ENCODE measurements at regions not wholly inside any gene's neighbourhood (a gene's known extent, or its start where the extent isn't known, plus 50 kb on each side); places are given as distances from the start of the nearest gene placed in this dataset.

- intact Hi-C loops (cut with DNase I), result no loop called here
- DNase-seq, result no peak
- H3K4me1 ChIP-seq (ENCODE audit: insufficient read depth), result no peaks in the 10 kb centered on the region
- no peak overlapping the region for H3K27ac ChIP-seq
- no peaks in the 10 kb centered on the region for H3K36me3 ChIP-seq
- H3K9me3 ChIP-seq, result no peaks in the 10 kb centered on the region
- no peaks in the 10 kb centered on the region for H3K27me3 ChIP-seq
- TF ChIP-seq CTCF (IDR thresholded peaks at IDR 0.05), result no peak
- TF ChIP-seq EP300 (IDR thresholded peaks at IDR 0.05), result no peak
- TF ChIP-seq POLR2A (IDR thresholded peaks at IDR 0.05), result no peak
- WGBS, 3 donors, result 96 to 98% (median 98%) methylated on average over 1 of the region's 1 CpG
- H3K4me3 ChIP-seq, result no peak overlapping the region
Observed at GRCh38 chr1:103256490-103256889, 148.2 kb upstream of the COL11A1 start.

DNA sequence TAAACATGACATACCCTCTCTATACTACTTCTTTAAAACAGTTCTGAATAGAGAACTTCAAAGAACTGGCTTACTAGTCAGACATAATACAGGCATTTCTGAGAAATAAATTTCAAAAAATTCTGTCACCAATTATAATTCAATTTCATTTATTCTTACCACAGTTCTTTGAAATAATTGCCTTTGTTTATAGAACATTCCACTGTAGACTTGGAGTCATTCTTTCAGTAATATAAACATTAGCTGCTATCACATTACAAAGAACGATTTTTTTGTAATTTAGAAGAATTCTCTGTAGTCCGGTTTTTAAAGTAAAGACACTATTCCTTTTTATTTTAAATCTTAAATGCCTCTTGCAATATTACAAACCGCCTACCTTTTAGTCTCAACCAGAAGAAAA is 146.4 kb upstream of the COL11A1 start:
- WGBS, 3 donors, result 15 to 33% (median 19%) methylated on average over 3 of the region's 3 CpGs
- intact Hi-C loops (cut with DNase I), result no loop called here
- Histone ChIP-seq H3K4me3 (no peak overlapping the region), H3K36me3 (no peaks in the 10 kb centered on the region), H3K9me3 (no peaks in the 10 kb centered on the region), H3K27ac (no peak overlapping the region), H3K4me1 (ENCODE audit: insufficient read depth) (no peaks in the 10 kb centered on the region), H3K27me3 (no peaks in the 10 kb centered on the region)
- no peak for TF ChIP-seq POLR2A (IDR thresholded peaks at IDR 0.05)
- TF ChIP-seq EP300 (IDR thresholded peaks at IDR 0.05), result no peak
- no peak for TF ChIP-seq CTCF (IDR thresholded peaks at IDR 0.05)
- DNase-seq, result no peak

GRCh38 chr1:103250441-103250861 is 142.1 kb upstream of the COL11A1 start:
- no peaks in the 10 kb centered on the region for H3K9me3 ChIP-seq
- H3K27me3 ChIP-seq, result no peaks in the 10 kb centered on the region
- H3K4me3 ChIP-seq, result no peak overlapping the region
- no peak overlapping the region for H3K27ac ChIP-seq
- intact Hi-C loops (cut with DNase I), result no loop called here
- no peak for TF ChIP-seq EP300 (IDR thresholded peaks at IDR 0.05)
- TF ChIP-seq CTCF (IDR thresholded peaks at IDR 0.05), result no peak
- no peak for TF ChIP-seq POLR2A (IDR thresholded peaks at IDR 0.05)
- no peaks in the 10 kb centered on the region for H3K36me3 ChIP-seq
- no peaks in the 10 kb centered on the region for H3K4me1 ChIP-seq (ENCODE audit: insufficient read depth)
- WGBS, 3 donors, result 54 to 70% (median 67%) methylated on average over 3 of the region's 3 CpGs
- no peak for DNase-seq

- Histone ChIP-seq H3K9me3 (no peaks in the 10 kb centered on the region), H3K4me3 (no peak overlapping the region), H3K4me1 (ENCODE audit: insufficient read depth) (no peaks in the 10 kb centered on the region), H3K27ac (no peak overlapping the region), H3K36me3 (no peaks in the 10 kb centered on the region), H3K27me3 (no peaks in the 10 kb centered on the region)
- no peak for DNase-seq
- intact Hi-C loops (cut with DNase I), result no loop called here
- TF ChIP-seq POLR2A (IDR thresholded peaks at IDR 0.05) (no peak), CTCF (IDR thresholded peaks at IDR 0.05) (no peak), EP300 (IDR thresholded peaks at IDR 0.05) (no peak)
- 57 to 75% (median 64%) methylated on average over 8 of the region's 8 CpGs for WGBS, 3 donors
Observed at GRCh38 chr1:103248417-103249102, 140.2 kb upstream of the COL11A1 start.
